Hindlimb muscle (tissue), 1 donor: ENCODE measurements at regions not wholly inside any gene's neighbourhood (a gene's known extent, or its start where the extent isn't known, plus 50 kb on each side); places are given as distances from the start of the nearest gene placed in this dataset.
"Not testable (repeated sequence)": the region's sequence is repeated elsewhere in the genome, so short reads cannot be mapped to it uniquely, and the experiment has no call there.

Experiments
- DNase-seq: peaks from one replicate; pipeline ENCODE4 v3.0.0-alpha.2; 2013

DNA sequence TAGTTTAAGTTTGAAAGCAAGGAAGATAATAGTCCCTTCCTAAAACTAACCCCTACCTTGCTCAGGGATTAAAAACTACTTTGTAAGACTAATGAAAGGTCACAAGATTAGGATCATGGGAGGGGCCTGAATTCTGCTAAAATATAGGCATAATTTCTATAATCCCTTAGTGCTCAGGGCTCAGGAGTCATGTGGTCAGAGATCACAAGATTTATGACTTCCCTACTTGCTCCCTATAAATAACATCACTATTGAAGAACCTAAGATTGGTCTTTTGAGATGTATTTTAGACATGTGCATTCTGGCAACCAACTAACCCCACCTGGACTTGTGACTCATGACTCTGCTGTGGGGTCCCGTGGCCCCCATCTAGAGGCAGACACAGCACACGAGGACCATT, 81.1 kb downstream of the STMND1 start:
- DNase-seq = no peak

- DNase-seq = no peak
Observed at GRCh38 chr6:17186925-17187324, 85.1 kb downstream of the STMND1 start.

GRCh38 chr6:17193106-17193775, 87.9 kb upstream of the RBM24 start:
- no peak for DNase-seq

GRCh38 chr6:17197607-17198006, 83.6 kb upstream of the RBM24 start:
- DNase-seq = no peak

DNA sequence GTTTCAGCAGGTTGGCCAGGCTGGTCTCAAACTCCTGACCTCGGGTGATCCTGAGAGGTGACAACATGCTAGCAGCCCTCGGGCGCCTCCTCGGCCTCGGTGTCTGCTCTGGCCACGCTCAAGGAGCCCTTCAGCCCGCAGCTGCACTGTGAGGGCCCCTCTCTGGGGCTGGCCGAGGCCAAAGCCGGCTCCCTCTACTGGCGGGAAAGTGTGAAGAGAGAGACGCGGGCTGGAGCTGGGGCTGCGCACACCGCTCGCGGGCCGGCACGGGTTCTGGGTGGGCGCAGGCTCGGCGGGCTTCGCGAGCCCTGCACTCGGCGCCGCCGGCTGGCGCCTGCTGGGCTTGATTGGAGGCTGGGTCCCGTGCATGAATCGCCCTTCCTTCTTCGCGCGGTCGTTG, 80.8 kb upstream of the RBM24 start:
- no peak for DNase-seq

DNA sequence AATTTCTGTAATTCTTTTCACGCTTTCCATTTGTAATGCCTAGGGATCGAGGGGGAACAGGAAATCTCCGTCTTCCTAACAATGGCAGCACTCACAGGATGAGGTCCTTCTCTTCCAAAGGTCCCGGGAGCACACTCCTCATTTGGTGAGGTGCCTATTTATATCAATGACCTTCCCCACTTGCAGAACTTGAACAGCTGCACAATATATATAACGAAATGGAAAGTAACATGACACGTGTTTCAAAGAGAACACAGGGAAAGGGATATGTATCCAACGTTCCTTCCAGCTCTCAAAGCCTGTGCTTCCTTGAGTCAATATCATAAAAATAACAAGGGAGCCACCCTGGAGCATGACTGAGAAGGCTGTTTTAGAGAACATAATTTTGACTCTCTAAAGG, 78.6 kb upstream of the RBM24 start:
- DNase-seq = peak; percentile 75

DNA sequence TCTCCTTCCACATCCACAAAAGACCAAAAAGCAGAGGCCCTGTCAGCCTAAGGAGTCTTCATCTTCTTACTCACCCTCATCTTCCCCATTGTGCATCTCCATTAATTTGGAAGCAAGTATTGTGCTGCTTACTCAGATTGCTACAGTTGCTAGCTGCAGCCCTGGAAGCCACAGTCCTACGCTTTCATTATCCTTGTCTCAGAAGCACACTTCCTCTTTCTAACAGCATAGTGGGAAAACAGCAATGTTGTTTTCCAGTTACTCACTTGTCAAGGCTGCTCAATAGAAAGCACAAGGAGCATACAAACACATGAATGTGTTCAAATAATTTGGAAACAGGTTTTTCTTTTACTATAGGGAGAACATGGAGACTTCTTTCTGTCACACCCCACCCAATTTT, 76.6 kb upstream of the RBM24 start:
- DNase-seq = no peak

DNA sequence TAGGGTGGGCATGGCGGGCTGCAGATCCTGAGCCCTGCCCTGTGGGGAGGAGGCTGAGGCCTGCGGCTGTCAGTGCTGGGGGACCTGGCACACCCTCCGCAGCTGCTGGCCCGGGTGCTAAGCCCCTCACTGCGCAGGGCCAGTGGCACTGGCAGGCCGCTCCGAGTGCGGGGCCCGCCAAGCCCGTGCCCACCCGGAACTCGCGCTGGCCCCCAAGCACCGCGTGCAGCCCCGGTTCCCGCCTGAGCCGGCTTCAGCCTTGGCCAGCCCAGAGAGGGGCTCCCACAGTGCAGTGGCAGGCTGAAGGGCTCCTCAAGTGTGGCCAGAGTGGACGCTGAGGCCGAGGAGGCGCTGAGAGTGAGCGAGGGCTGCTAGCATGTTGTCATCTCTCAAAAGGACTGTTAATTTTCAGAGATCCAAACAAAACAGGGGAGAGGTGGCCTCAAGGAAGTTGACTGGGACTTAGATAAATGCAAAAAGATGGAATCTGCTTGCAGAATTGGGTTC, 74.5 kb upstream of the RBM24 start:
- DNase-seq = no peak

DNA sequence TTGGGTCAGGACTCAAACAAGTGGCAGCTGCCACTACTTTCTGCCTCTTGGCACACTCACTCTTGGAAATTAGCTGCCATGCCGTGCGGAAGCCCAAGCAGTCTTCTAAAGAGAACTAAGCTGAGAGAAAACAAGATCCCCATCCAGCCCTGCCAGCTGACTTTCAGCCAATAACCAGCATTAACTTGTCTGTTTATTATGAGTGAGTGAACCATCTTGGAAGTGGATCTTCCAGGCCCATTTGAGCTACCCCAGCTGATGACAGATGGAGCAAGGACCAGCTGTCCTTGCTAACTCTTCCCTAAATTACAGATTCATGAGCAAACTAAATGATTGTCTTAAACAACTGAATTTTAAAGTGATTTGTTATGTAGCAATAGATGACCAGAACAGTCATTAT, 73.9 kb upstream of the RBM24 start:
- DNase-seq = no peak

- no peak for DNase-seq
Observed at GRCh38 chr6:17210683-17211082, 70.5 kb upstream of the RBM24 start.

DNA sequence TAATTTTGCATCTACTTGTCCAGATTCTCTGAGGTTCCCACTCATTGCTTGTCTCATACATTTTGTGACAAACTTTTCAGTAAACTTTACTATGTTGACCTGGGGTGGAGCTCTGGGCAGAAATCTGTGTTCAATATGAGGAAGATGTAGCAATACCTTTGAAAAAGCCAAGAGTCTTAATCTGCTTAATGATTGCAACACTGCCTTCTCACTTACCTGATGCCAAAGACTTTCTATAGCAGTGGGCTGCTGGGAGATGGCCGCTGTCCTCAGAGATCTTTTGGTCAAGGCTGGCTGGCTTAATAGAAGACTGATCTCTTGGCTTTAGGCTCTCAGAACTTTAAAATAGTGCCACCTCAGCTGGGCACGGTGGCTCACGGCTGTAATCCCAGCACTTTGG, 70.1 kb upstream of the RBM24 start:
- no peak for DNase-seq

- peak; percentile 65 for DNase-seq
Observed at GRCh38 chr6:17212546-17213371, 68.4 kb upstream of the RBM24 start.

GRCh38 chr6:17214106-17214505, 67.1 kb upstream of the RBM24 start:
- no peak for DNase-seq

GRCh38 chr6:17216972-17217371, 64.2 kb upstream of the RBM24 start:
- DNase-seq = not testable (repeated sequence)

- no peak for DNase-seq
Observed at GRCh38 chr6:17218023-17218748, 63.0 kb upstream of the RBM24 start.

- no peak for DNase-seq
Observed at GRCh38 chr6:17218749-17219093, 62.4 kb upstream of the RBM24 start.

DNA sequence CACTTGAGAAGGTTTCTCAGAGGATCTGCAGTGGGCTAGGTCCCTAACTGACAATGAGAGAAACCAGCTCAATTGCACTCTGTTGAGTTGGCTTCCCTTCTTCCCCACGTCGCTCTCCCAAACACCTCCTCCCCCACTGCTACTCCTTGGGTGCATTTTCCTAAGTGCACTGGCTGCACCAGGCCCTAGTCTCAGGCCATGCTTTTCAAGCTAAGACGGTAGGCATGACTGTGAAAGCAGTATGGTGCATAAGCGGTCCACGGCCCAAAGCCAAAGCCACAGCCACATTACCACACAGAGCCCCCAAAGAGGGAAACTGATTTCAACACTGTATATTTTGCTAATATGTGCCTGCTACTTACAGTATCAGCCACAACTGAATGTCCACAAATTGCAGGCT, 62.1 kb upstream of the RBM24 start:
- DNase-seq = no peak

DNA sequence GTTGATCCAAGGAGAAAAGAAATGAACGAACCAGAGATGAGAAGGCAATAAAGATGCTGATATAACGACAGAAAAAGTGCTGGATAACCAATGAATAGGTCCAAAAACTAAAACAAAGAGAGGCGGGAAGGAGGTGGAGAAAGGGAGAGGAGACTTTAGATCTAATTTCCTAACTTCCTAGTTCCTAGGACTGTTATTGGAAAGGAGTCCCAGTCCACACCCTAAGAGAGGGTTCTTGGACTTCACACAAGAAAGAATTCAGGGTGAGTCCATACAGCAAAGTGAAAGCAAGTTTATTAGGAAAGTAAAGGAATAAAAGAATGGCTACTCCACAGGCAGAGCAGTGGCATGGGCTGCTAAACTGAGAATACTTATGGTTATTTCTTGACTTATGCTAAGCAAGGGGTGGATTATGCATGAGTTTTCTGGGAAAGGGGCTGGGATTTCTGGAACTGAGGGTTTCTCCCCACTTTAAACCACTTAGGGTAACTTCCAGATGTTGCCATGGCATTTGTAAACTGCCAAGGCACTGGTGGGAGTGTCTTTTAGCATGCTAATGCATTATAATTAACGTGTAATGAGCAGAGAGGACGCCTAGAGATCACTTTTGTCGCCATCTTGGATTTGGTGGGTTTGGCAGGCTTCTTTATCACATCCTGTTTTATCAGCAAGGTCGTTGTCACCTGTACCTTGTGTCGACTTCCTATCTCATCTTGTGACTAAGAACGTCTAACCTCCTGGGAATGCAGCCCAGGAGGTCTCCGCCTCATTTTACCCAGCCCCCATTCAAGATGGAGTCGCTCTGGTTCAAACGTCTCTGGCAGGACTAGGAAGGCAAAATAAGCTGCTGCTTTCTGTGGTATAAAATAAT, 60.9 kb upstream of the RBM24 start:
- DNase-seq = no peak

DNA sequence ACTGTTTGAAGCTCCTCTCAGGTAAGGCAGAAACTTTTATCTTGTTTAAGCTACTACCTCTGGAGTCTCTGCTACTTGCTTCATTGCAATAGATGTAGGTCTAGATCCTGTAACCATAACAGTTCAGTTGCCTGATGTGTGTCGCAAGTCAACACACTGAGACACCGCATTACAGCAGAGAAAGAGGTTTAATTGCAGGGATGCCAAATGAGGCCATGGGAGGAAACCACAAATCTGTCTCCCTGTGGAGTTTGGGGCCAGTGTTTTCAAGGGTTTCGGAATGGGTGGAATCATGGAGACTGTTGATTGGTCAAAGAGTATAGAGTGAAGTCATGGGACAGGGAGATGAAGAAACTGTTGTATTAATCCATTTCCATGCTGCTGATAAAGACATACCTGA, 57.1 kb upstream of the RBM24 start:
- DNase-seq = no peak

DNA sequence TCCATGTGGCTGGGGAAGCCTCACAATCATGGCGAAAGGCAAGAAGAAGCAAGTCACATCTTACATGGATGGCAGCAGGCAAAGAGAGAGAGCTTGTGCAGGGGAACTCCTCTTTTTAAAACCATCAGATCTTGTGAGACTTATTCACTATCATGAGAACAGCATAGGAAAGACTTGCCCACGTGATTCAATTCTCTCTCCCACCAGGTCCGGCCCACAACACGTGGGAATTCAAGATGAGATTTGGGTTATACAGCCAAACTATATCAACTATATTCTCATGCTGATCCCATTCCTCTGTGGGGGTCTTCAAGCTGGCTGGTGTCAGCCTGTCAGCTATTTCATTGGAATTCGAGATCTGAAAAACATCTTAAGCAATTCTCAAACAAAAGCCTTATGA, 56.7 kb upstream of the RBM24 start:
- DNase-seq = not testable (repeated sequence)

- peak; percentile 38 for DNase-seq
Observed at GRCh38 chr6:17225767-17226630, 55.2 kb upstream of the RBM24 start.
